ENCODE measurements at regions not wholly inside any gene's neighbourhood (a gene's known extent, or its start where the extent isn't known, plus 50 kb on each side); places are given as distances from the start of the nearest gene placed in this dataset.

DNA sequence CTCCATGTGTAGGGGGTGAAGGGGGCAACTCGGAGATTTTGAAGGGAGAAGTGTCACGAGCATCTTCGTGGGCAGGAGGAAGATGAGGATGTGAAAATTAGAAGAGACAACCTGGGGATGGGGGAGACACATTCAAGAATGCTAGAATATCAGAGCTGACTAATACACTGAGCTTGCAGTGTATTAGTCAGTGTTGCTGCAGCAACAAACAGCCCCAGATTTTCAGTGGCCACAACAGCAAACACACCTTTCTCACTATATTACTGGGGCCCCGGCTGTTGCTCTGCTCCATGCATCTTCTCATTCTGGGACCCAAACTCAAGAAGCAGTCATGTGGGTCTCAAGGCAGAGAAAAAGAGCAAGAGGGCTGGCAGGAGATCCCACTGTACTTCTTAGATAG lies 74.8 kb upstream of the SIM2 start:
- TF ChIP-seq, protein P1, sequence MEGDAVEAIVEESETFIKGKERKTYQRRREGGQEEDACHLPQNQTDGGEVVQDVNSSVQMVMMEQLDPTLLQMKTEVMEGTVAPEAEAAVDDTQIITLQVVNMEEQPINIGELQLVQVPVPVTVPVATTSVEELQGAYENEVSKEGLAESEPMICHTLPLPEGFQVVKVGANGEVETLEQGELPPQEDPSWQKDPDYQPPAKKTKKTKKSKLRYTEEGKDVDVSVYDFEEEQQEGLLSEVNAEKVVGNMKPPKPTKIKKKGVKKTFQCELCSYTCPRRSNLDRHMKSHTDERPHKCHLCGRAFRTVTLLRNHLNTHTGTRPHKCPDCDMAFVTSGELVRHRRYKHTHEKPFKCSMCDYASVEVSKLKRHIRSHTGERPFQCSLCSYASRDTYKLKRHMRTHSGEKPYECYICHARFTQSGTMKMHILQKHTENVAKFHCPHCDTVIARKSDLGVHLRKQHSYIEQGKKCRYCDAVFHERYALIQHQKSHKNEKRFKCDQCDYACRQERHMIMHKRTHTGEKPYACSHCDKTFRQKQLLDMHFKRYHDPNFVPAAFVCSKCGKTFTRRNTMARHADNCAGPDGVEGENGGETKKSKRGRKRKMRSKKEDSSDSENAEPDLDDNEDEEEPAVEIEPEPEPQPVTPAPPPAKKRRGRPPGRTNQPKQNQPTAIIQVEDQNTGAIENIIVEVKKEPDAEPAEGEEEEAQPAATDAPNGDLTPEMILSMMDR (conservative IDR thresholded peaks at IDR 0.05; ENCODE audit: low read length) = no peak
- no peak for TF ChIP-seq EZH2phosphoT487 (IDR thresholded peaks at IDR 0.05; ENCODE audit: borderline replicate concordance)
